Liver (tissue), 8 donors: ENCODE measurements at regions not wholly inside any gene's neighbourhood (a gene's known extent, or its start where the extent isn't known, plus 50 kb on each side); places are given as distances from the start of the nearest gene placed in this dataset.

ENCODE experiments used
- DNase-seq: peaks from one replicate; pipeline ENCODE4 v3.0.0-alpha.2; 2017; ENCODE audit warnings: low spot score
- H3K27ac ChIP-seq, 2 donors: one replicate each; pipeline ENCODE4 v1.7.0; 2013; ENCODE audit warnings: inconsistent platforms in 2 of 2, low read length in 2 of 2, control low read depth in 1 of 2, low read depth in 1 of 2, mild to moderate bottlenecking in 1 of 2
- H3K27me3 ChIP-seq, 4 donors: one replicate each; pipeline versions ENCODE4 v1.6.1 to v1.7.0; 2013; ENCODE audit warnings: low read length in 3 of 4, inconsistent platforms in 1 of 4, mild to moderate bottlenecking in 1 of 4, moderate library complexity in 1 of 4; ENCODE audit not compliant: control insufficient read depth in 4 of 4, insufficient read depth in 4 of 4
- H3K36me3 ChIP-seq, 4 donors: one replicate each; pipeline versions ENCODE4 v1.6.1 to v1.7.0; 2013; ENCODE audit warnings: low read length in 3 of 4, mild to moderate bottlenecking in 3 of 4, low read depth in 1 of 4, moderate library complexity in 1 of 4; ENCODE audit not compliant: control insufficient read depth in 4 of 4, insufficient read depth in 3 of 4
- H3K4me1 ChIP-seq, 4 donors: one replicate each; pipeline versions ENCODE4 v1.6.1 to v1.7.0; 2013; ENCODE audit warnings: low read length in 3 of 4, mild to moderate bottlenecking in 3 of 4, moderate library complexity in 1 of 4; ENCODE audit not compliant: control insufficient read depth in 4 of 4, insufficient read depth in 4 of 4
- H3K4me3 ChIP-seq, 3 donors: one replicate each; pipeline versions ENCODE4 v1.6.1 to v1.7.0; 2013; ENCODE audit warnings: low read length in 3 of 3, control low read depth in 1 of 3, low read depth in 1 of 3, mild to moderate bottlenecking in 1 of 3
- H3K9ac ChIP-seq, 2 donors: one replicate each; pipeline ENCODE4 v1.7.0; 2013; ENCODE audit warnings: low read length in 2 of 2, mild to moderate bottlenecking in 2 of 2, moderate library complexity in 2 of 2, control low read depth in 1 of 2, low read depth in 1 of 2
- H3K9me3 ChIP-seq, 4 donors: one replicate each; pipeline versions ENCODE4 v1.6.1 to v1.7.0; 2013; ENCODE audit warnings: low read length in 3 of 4; ENCODE audit not compliant: control insufficient read depth in 4 of 4
- CTCF ChIP-seq: fragments of 150-350 bp; IDR thresholded peaks from 2 replicates; pipeline ENCODE4 v1.5.1; 2017; ENCODE audit warnings: improper control_type of control experiment, low read depth, low read length; ENCODE audit not compliant: missing input control
- EGR1 ChIP-seq, 2 donors: IDR thresholded peaks; 2 replicates each; pipeline ENCODE4 v1.6.1; 2016 to 2018; ENCODE audit warnings: antibody characterized with exemption in 2 of 2, low read depth in 2 of 2
- FOXA1 ChIP-seq: IDR thresholded peaks from 2 replicates; pipeline ENCODE4 v1.6.1; 2016; ENCODE audit warnings: antibody characterized with exemption
- FOXA2 ChIP-seq: IDR thresholded peaks from 2 replicates; pipeline ENCODE4 v1.6.1; 2016; ENCODE audit warnings: antibody characterized with exemption
- GABPA ChIP-seq, 2 donors: IDR thresholded peaks in 1 of 2; conservative IDR thresholded peaks in 1 of 2; 2 replicates each; pipeline ENCODE4 v1.6.1; 2016; ENCODE audit warnings: antibody characterized with exemption in 2 of 2, mild to moderate bottlenecking in 1 of 2, moderate library complexity in 1 of 2
- HNF4A ChIP-seq, 2 donors: conservative IDR thresholded peaks; 2 replicates each; pipeline ENCODE4 v1.6.1; 2016; ENCODE audit warnings: antibody characterized with exemption in 2 of 2, mild to moderate bottlenecking in 2 of 2
- HNF4G ChIP-seq: IDR thresholded peaks from 2 replicates; pipeline ENCODE4 v1.6.1; 2016; ENCODE audit warnings: antibody characterized with exemption
- MAX ChIP-seq: IDR thresholded peaks from 2 replicates; pipeline ENCODE4 v1.6.1; 2016; ENCODE audit warnings: antibody characterized with exemption
- NR2F2 ChIP-seq: IDR thresholded peaks from 2 replicates; pipeline ENCODE4 v1.6.1; 2016; ENCODE audit warnings: antibody characterized with exemption
- RAD21 ChIP-seq, 2 donors: IDR thresholded peaks; 2 replicates each; pipeline ENCODE4 v1.6.1; 2016; ENCODE audit warnings: antibody characterized with exemption in 2 of 2, mild to moderate bottlenecking in 2 of 2
- REST ChIP-seq: IDR thresholded peaks from 2 replicates; pipeline ENCODE4 v1.6.1; 2016; ENCODE audit warnings: antibody characterized with exemption, mild to moderate bottlenecking
- RXRA ChIP-seq, 2 donors: IDR thresholded peaks; 2 replicates each; pipeline ENCODE4 v1.6.1; 2017 to 2018; ENCODE audit warnings: antibody characterized with exemption in 2 of 2, mild to moderate bottlenecking in 1 of 2
- SP1 ChIP-seq: IDR thresholded peaks from 2 replicates; pipeline ENCODE4 v1.6.1; 2018; ENCODE audit warnings: antibody characterized with exemption, mild to moderate bottlenecking
- TAF1 ChIP-seq: conservative IDR thresholded peaks from 2 replicates; pipeline ENCODE4 v1.6.1; 2016; ENCODE audit warnings: antibody characterized with exemption, mild to moderate bottlenecking
- YY1 ChIP-seq: IDR thresholded peaks from 2 replicates; pipeline ENCODE4 v1.6.1; 2016; ENCODE audit warnings: antibody characterized with exemption, mild to moderate bottlenecking
- WGBS: extraction: QIAGEN DNeasy Blood & Tissue Kit; methylation state at CpG from one replicate; pipeline ENCODE4 v1.1.7; 2013; 5-methylcytosine and 5-hydroxymethylcytosine counted together
- TF ChIP-seq, protein P1 (sequence below): IDR thresholded peaks from 2 replicates; pipeline ENCODE4 v1.6.1; 2016; ENCODE audit warnings: antibody characterized with exemption
- donor health status: healthy.
- donor health status: healthy.
- donor health status: healthy.
- donor health status: healthy.
- donor health status: healthy.

DNA sequence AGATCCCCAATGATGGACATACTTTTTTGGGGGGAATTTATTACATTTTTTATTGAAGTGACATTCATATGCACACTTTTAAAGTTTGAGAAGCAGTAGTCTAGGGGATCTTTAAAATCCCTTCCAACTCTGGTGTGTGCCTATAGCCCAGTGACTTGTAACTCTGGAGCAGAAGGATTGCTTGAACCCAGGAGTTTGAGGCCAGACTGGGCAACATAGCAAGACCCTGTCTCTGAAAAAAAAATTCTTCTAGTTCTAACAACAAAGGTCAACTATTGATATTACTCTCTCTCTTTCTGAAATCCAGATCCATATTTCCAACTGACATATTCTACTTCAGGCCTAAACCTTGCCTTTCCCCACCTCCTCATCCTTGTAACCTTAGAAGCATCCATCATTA lies 148.2 kb upstream of the SPRY4 start:
- TF ChIP-seq HNF4A (conservative IDR thresholded peaks at IDR 0.05), result no peak
- TF ChIP-seq, protein P1, sequence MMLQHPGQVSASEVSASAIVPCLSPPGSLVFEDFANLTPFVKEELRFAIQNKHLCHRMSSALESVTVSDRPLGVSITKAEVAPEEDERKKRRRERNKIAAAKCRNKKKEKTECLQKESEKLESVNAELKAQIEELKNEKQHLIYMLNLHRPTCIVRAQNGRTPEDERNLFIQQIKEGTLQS, result no peak
- TF ChIP-seq EGR1 (IDR thresholded peaks at IDR 0.05; ENCODE audit: low read depth in 2 of 2), result no peak
- TF ChIP-seq GABPA (IDR thresholded peaks at IDR 0.05 in 1 of 2, conservative IDR thresholded peaks at IDR 0.05 in 1 of 2), result no peak
- no peak for TF ChIP-seq RXRA (IDR thresholded peaks at IDR 0.05)
- TF ChIP-seq TAF1, result no peak
- TF ChIP-seq MAX, result no peak
- TF ChIP-seq CTCF, result no peak
- no peak for TF ChIP-seq SP1
- TF ChIP-seq NR2F2, result no peak
- no peak for TF ChIP-seq RAD21 (IDR thresholded peaks at IDR 0.05)
- no peak for TF ChIP-seq FOXA1
- TF ChIP-seq YY1, result no peak
- TF ChIP-seq FOXA2, result no peak
- no peak overlapping the region for H3K27ac ChIP-seq
- no peak for DNase-seq
- H3K9ac ChIP-seq, result no peak overlapping the region
- H3K27me3 ChIP-seq, result no peaks in the 10 kb centered on the region
- no peaks in the 10 kb centered on the region for H3K9me3 ChIP-seq
- no peaks in the 10 kb centered on the region for H3K4me1 ChIP-seq
- H3K36me3 ChIP-seq, result peaks cover 0 to 1% (median 0%) of the 10 kb centered on the region in 4 donors
- H3K4me3 ChIP-seq, result no peak overlapping the region

DNA sequence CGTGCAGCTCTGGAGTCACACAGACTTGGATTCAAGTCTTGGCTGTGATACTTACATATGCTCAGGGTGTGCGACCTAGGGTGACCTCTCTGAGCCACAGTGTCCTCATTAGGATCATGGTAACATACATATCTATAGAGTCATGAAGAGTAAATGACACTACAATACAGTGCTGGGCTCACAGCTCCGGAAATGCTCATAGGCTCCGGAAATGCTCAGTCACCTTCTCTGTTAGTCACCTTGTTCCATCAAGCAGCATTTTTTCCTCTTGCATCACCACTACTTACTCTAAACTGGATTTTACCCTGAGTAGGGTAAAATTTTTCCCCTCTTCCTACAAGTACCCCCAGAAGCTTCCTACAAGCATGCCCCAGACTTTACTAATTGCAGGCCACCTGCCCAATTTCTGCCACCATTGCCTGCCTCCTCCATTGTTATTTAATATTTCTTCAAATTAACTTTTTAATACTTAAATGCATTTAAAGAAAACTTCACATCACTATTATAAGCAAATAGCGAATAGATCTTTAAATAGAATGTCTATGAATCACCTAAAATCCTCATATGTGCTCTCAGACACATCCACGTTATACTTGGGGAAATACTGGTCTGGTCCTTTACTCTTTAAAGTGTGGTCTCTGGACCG lies 147.6 kb upstream of the SPRY4 start:
- no peak overlapping the region for H3K27ac ChIP-seq
- H3K36me3 ChIP-seq, result peaks cover 0 to 1% (median 0%) of the 10 kb centered on the region in 4 donors
- TF ChIP-seq NR2F2, result no peak
- no peak for TF ChIP-seq FOXA2
- TF ChIP-seq, protein P1, result no peak
- no peak for TF ChIP-seq RAD21 (IDR thresholded peaks at IDR 0.05)
- no peaks in the 10 kb centered on the region for H3K4me1 ChIP-seq
- WGBS, result 92% methylated on average over 7 of the region's 7 CpGs
- H3K9ac ChIP-seq, result no peak overlapping the region
- DNase-seq, result no peak
- no peak overlapping the region for H3K4me3 ChIP-seq
- no peaks in the 10 kb centered on the region for H3K27me3 ChIP-seq
- H3K9me3 ChIP-seq, result no peaks in the 10 kb centered on the region

GRCh38 chr5:142466195-142466971 lies 141.6 kb upstream of the SPRY4 start:
- H3K9me3 ChIP-seq, result no peaks in the 10 kb centered on the region
- peak overlapping the region; percentile 0 to 16 for H3K27ac ChIP-seq
- DNase-seq, result no peak
- no peaks in the 10 kb centered on the region for H3K27me3 ChIP-seq
- no peak overlapping the region for H3K9ac ChIP-seq
- no peak overlapping the region for H3K4me3 ChIP-seq
- peaks cover 6 to 23% (median 12%) of the 10 kb centered on the region in 4 donors for H3K4me1 ChIP-seq
- WGBS, result 48% methylated on average over 7 of the region's 7 CpGs
- no peaks in the 10 kb centered on the region for H3K36me3 ChIP-seq
- peak; percentile 9 for TF ChIP-seq HNF4G
- peak; percentile 52 for TF ChIP-seq MAX
- TF ChIP-seq RAD21 (IDR thresholded peaks at IDR 0.05), result peak in 1 of 2 donors; percentile 13
- peak; percentile 22 to 60 for TF ChIP-seq RXRA (IDR thresholded peaks at IDR 0.05)
- no peak for TF ChIP-seq CTCF
- peak in 1 of 2 donors; percentile 48 for TF ChIP-seq EGR1 (IDR thresholded peaks at IDR 0.05; ENCODE audit: low read depth in 2 of 2)
- TF ChIP-seq GABPA (IDR thresholded peaks at IDR 0.05 in 1 of 2, conservative IDR thresholded peaks at IDR 0.05 in 1 of 2), result peak in 1 of 2 donors; percentile 12
- no peak for TF ChIP-seq FOXA1
- TF ChIP-seq TAF1, result no peak
- TF ChIP-seq HNF4A (conservative IDR thresholded peaks at IDR 0.05), result peak; percentile 71 to 73
- TF ChIP-seq REST, result no peak
